Panc1 (cell line): ENCODE measurements at regions not wholly inside any gene's neighbourhood (a gene's known extent, or its start where the extent isn't known, plus 50 kb on each side); places are given as distances from the start of the nearest gene placed in this dataset.

Experiments used
- CTCF ChIP-seq: fragments of 450-650 bp; IDR thresholded peaks from 2 replicates; pipeline ENCODE4 v1.5.1; 2017; ENCODE audit warnings: mild to moderate bottlenecking
- POLR2AphosphoS5 ChIP-seq: IDR thresholded peaks from 2 replicates; pipeline ENCODE4 v1.6.1; 2012; ENCODE audit warnings: mild to moderate bottlenecking, low read depth, low read length, moderate library complexity
- SIN3A ChIP-seq: IDR thresholded peaks from 2 replicates; pipeline ENCODE4 v1.6.1; 2012; ENCODE audit warnings: low read depth, mild to moderate bottlenecking, low read length, moderate library complexity, borderline replicate concordance; ENCODE audit not compliant: insufficient read depth
- TF ChIP-seq, protein P1 (sequence below), 2 experiments: IDR thresholded peaks; 2 replicates each; pipeline ENCODE4 v1.6.1; 2011 to 2012; ENCODE audit warnings: low read depth in 2 of 2, control low read depth in 1 of 2, low read length in 1 of 2, mild to moderate bottlenecking in 1 of 2, moderate library complexity in 1 of 2; ENCODE audit not compliant: insufficient read depth in 1 of 2

DNA sequence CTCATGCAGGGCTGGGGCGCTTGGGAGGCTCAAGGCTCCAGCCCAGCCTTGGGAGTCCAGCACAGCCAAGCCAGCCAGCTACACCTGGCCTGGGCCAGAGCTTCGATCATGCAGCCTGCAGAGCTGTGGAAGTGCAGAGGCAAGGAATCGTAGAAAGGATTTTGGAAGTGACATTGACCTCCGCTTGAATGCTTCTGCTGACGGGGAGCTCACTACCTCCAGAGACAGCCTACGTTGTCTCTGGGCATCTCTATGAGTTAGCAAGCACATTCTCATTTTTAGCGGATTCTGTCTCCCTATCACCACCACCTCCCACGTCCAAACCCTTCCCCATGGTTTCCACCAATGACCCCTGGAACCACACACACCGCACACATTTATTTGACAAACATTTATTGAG, 88.5 kb downstream of the MICALL2 start:
- TF ChIP-seq CTCF (no peak), POLR2AphosphoS5 (no peak), SIN3A (no peak)
- TF ChIP-seq, protein P1, sequence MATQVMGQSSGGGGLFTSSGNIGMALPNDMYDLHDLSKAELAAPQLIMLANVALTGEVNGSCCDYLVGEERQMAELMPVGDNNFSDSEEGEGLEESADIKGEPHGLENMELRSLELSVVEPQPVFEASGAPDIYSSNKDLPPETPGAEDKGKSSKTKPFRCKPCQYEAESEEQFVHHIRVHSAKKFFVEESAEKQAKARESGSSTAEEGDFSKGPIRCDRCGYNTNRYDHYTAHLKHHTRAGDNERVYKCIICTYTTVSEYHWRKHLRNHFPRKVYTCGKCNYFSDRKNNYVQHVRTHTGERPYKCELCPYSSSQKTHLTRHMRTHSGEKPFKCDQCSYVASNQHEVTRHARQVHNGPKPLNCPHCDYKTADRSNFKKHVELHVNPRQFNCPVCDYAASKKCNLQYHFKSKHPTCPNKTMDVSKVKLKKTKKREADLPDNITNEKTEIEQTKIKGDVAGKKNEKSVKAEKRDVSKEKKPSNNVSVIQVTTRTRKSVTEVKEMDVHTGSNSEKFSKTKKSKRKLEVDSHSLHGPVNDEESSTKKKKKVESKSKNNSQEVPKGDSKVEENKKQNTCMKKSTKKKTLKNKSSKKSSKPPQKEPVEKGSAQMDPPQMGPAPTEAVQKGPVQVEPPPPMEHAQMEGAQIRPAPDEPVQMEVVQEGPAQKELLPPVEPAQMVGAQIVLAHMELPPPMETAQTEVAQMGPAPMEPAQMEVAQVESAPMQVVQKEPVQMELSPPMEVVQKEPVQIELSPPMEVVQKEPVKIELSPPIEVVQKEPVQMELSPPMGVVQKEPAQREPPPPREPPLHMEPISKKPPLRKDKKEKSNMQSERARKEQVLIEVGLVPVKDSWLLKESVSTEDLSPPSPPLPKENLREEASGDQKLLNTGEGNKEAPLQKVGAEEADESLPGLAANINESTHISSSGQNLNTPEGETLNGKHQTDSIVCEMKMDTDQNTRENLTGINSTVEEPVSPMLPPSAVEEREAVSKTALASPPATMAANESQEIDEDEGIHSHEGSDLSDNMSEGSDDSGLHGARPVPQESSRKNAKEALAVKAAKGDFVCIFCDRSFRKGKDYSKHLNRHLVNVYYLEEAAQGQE (IDR thresholded peaks at IDR 0.05; ENCODE audit: insufficient read depth in 1 of 2, low read depth in 2 of 2, low read length in 1 of 2): no peak
